Urothelium cell line (cell line): ENCODE measurements at regions not wholly inside any gene's neighbourhood (a gene's known extent, or its start where the extent isn't known, plus 50 kb on each side); places are given as distances from the start of the nearest gene placed in this dataset.
"Not testable (repeated sequence)": the region's sequence is repeated elsewhere in the genome, so short reads cannot be mapped to it uniquely, and the experiment has no call there.

Experiments used
- DNase-seq: peaks from one replicate; pipeline ENCODE4 v3.0.0; 2011; ENCODE audit warnings: low spot score, mixed read lengths
- FAIRE-seq: peaks from 2 replicates; lab custom pipeline; 2011; peaks lifted over from hg19 to GRCh38; lab: Jason Lieb, UNC

- FAIRE-seq, result no peak
- no peak for DNase-seq
Observed at GRCh38 chr11:15825976-15826650, 530.2 kb downstream of the SOX6 start.

DNA sequence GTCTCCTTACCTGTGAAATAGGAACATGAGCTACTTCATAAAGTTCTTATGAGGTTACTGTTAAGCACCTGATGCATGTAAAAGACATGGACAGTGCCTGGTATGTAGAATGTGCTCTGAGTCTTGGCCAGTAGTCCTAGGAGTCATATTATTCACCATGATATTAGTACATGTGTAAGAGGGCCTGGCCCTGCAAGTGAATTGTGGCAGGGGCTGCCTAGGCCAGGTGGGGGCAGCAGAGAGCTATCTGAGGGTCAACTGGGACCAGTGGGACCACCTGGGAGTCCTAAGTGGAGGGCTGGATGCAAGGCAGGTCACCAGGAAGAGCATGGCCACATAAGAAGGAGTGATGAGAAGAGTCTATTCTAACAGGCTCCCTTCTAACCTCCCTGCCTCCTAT, 529.5 kb downstream of the SOX6 start:
- DNase-seq, result peak; percentile 59
- FAIRE-seq, result no peak

DNA sequence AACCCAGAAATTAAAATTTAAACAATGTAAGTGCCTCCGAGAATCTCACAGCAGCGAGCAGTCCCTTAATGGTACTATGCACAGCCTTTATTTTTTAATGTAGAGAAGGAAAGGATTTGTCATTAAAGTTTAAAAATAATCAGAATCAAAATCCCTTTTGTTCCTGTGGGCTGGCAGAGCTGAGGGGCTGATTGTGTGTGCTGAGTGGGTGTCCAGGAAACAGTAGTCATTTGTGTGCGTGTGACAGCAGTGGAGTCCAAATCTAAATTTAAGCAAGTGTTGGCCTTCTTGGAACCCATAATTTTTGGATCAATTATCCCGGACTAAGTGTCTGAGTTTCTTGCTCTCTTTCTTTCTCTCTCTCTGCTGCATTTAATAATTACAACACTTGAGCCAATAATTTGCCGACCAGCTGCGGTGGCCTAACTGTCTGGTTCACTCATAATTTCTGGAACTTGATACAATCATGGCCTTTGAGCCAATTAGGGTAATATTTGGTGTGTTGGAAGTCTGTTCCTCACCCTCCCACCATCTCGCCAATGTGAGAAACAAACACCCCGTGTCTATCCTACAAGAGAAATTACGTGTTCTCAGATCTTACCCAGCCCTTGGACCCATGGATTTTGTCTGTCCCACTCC, 528.0 kb downstream of the SOX6 start:
- FAIRE-seq (no peak), DNase-seq (no peak)

DNA sequence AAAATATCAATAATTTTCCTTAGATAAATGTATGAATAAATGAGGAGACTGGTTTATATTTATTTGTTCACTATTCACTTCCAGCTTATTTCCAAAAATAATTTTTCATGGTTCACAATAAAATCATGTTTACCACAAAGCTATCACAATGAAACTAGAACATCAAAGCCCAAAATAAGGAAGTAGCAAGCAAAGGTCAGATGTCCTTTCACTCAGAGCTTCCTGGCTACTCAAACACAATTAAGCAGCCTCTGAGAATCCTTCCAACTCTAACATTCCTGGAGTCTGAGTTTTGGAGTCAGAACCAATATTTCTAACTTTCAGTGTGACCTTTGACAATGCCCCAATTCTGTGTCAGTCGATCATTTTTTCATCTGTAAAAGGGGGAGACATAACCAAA, 527.0 kb downstream of the SOX6 start:
- no peak for FAIRE-seq

DNA sequence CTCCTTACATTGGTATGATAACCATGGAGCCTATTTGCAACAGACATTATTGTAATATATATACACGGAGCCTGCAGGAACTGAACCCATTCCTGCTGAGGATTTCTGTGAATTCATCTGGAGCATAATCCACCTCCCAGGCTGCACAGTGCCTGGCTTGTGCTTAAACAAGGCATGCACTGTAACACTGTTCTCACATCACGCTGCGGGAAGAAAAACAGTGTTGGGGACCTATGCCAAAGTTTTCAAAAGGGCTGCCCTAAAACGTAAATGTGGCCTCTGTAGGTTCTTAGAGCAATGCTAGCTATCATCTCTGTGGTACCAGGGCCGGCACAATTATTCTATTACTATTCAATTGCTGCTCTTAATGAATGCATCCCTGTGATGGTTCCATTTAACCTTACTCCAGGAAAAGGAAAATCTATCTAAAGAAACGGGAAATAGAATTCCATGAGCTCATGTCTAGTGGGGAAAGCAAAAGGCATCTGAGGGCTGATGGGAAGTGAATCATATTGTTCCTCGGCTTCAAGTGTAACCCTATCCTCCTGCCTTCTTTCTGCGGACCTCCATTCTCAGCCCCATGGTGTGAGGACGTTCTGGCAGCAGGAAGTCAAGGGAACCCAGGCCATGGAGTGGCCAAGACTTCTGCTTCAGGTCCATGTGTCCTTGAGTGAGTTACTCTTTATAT, 525.5 kb downstream of the SOX6 start:
- DNase-seq, result no peak
- no peak for FAIRE-seq

More for the DNA sequence above, 527.0 kb downstream of the SOX6 start:
- DNase-seq, result no peak

GRCh38 chr11:15835788-15836411, 520.4 kb downstream of the SOX6 start:
- no peak for DNase-seq
- FAIRE-seq, result no peak

DNA sequence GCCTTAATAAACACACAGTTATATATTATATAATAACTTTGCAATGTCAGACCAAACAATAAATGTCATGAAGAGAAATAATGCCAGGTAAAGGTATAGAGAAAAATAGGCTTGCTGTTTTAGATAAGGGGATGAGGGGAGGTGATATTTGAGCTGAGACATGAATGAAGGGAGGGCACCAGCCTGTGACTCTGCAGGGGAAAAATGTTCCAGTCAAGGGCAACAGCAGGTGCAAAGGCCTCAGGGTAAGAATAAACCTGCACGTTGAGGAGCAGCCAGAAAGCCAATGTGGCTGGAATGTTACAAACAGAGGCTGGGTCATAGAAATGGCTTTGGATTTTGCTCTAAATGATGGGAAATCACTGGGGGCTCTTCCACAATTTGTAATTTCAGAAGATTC, 519.6 kb downstream of the SOX6 start:
- FAIRE-seq, result no peak
- no peak for DNase-seq

DNA sequence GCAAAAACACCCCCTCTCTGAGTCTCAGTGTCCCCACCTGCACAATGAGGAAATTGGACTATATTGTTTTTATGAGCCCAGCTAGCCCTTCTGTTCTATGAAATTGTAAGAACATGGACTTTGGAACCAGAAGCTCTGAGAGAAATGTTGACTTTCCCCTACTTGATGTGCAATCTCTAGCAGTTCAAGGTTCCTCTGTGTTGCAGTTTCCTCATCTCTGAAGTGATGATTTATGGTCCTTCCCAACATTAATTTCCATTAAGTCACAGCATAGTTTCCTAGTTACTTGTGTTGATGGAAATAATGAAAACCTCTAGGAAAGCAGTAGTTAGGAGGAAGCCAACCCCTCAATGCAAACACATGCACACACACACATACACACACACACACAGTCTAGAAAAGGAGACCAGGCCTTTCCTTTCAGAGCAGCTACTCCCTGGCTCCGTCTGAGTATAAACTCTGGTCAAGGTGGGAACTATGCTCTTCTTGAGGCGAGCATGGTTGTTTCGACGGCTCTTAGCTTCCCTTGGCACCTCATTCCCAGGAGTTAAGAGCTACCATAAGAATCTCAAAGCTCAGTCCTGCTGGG, 518.4 kb downstream of the SOX6 start:
- FAIRE-seq, result no peak

GRCh38 chr11:15839061-15839460, 517.3 kb downstream of the SOX6 start:
- FAIRE-seq (no peak), DNase-seq (no peak)

More for the DNA sequence above, 518.4 kb downstream of the SOX6 start:
- no peak for DNase-seq

DNA sequence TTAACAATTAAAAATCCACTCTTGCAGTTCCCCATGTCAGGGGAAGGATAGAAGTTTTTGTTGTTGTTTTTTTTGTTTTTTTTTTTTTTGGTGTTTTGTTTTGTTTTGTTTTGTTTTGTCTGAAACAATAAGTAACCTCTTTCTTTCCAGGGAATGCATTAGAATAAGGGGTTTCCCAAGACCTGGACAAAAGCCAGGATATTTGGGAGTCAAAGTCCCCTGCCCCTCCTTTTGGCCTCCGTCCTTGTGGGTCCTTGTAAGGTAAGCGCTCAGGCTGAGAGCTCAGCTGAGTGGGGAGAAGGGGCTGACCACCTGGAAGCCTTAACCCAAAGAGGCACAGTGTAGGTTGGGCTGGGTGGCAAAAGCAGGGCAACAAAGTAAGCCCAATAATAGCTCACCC, 515.4 kb downstream of the SOX6 start:
- no peak for FAIRE-seq
- no peak for DNase-seq

- DNase-seq (peak; percentile 22), FAIRE-seq (no peak)
Observed at GRCh38 chr11:15841931-15842740, 514.2 kb downstream of the SOX6 start.

DNA sequence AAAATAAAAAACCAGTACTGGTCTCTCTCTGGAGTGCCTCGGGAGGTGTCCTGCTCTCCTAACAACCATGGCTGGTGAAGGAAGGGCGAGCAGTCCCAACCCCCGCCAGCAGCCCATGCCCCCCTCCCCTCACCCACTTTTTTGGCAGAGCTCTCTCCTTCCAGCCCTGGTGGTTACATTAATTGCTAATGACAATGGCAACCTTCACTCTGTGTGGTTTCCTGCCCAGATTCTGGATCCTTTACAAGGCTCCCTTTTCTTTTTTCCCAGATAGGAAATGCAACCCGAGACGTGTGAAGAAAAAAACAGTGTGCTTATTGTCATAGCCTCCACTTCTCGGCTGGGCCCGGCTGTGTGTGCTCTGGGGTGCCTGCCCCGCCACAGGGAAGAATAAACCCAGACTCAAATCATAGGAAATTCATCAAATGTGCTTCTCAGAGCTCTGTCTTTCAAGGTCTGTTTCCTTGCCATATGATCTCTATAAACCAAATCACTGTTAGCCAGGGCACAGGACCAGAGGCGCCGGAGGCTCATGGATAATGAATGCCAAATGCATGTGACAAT, 513.0 kb downstream of the SOX6 start:
- no peak for FAIRE-seq
- peak; percentile 61 for DNase-seq

DNA sequence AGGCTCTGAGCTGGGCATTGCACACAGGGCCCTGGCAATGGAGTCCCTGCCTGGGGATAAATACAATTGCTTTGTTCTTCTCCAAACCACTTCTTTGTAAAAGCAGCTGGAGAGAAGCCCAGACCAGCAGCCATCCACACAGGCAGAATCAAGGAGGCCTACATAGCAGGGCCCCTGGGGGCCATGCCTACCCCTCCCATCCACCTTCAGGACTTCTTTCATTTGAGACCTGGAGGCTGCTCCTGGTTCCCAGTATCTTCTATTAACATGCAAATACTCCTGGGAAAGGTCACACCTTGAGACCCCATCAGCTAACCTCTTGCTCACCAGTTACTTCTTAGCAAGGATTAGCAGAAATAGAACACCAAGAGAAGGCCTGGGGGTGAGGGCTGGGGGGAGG, 511.1 kb downstream of the SOX6 start:
- FAIRE-seq, result no peak

DNA sequence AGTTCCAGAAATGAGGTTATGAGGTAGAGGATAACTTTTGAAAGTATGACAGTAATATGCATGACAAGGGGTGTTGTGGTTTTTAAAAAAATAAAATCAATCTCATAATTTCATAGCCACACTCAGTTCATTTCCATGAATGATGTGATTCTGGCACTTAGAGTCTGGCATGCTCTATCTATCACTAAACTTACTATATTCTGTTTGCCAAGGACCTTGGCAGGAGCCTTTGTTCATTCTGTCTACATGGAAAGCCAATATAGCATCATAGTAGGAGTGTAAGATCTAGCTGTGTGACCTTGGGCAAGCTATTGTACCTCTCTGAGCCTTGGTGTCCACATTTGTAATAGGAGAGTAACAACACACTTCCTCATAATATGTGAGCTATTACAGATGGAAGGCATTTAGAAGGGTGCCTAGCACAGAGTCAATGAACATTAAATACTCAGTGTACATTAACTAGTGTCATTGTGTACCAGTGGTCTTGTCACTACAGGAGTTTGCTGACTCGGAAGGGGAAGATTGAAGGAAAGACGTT, 507.6 kb downstream of the SOX6 start:
- DNase-seq (no peak), FAIRE-seq (peak; percentile 62)

More for the DNA sequence above, 511.1 kb downstream of the SOX6 start:
- DNase-seq, result no peak

DNA sequence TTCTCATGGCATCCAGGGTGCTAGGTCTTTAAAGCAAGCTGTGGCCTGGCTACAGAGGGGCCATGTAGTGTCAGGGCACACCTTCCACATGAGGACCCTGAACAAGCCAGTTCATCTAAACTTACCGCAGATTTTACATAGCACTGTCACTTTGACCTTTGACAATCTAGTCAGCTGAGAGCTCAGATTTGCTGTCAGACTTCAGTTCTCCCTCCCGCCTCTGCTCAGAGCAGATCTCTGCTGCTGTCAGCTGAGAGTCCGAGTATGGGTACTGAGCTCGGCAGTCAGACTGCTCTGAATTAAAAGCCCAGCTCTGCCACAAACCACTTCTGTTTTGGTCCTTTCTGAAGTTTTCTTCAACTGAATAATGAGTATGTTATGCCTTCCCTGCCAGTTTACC, 507.1 kb downstream of the SOX6 start:
- DNase-seq (no peak), FAIRE-seq (no peak)

DNA sequence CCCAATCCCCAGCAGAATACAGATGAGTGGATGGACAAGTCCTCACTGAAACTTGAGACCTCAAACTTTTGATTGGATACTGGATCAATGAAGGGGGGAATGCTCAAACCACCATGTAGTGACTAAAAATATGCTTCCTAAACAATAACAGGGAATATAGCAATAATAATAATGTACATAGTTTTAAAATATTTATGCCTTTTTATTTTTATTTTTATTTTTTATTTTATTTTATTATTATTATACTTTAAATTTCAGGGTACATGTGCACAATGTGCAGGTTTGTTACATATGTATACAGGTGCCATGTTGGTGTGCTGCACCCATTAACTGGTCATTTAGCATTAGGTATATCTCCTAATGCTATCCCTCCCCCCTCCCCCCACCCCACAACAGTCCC, 506.0 kb downstream of the SOX6 start:
- FAIRE-seq, DNase-seq: not testable (repeated sequence)

DNA sequence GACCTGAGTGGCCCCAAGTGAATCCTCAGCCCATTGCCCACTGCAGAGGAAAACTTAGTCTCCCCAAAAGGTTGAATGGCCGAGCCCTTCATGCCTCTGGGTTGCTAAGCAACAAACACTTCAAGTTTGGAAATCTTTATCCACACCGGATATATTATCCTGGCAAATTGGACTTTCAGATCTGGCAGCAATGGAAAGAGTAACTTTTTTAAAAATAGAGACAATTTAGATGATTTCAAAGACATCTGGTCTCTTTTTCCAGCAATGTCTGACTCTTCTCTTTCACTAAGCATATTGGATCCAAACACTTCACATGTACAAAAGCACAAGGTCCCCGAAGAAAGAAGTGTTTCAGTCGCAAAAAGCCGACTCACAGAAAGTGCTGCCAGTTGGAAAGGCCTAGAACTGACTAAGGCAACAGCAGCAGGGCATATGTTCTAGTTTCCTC, 505.3 kb downstream of the SOX6 start:
- FAIRE-seq (no peak), DNase-seq (no peak)

DNA sequence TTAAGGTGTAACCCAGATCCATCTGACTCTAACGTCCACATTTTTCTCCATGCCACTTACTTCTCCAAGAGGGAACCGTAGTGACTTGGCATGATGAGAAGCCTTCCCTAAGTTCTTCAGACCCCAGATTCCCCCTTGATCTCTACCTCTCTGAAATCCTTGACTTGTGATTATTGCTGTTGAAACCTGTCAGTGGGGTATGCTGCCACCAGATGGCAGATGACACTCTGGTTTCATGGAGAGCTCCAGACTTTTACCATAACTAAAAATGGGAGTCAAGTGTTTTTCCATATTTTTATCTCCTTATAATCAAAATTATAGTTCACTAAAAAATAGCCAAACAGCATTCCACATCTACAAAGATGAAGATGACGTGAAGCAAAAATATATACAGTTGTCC, 504.2 kb downstream of the SOX6 start:
- DNase-seq (no peak), FAIRE-seq (no peak)

DNA sequence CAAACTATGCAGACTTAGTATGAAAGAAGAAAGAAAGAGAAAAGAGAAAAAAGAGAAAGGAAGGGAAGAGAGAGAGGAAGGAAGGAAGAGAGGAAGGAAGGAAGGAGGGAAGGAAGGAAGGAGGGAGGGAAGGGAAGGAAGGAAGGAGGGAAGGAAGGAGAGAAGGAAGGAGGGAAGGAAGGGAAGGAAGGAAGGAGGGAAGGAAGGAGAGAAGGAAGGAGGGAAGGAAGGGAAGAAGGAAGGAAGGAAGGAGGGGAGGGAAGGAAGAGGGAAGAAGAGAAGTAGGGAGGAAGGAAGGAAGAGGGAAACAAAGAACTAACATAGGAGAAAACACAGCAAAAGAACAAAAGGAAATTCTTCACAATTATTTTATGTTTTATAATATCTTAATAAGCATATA, 502.1 kb downstream of the SOX6 start:
- DNase-seq (no peak), FAIRE-seq (peak; percentile 59)

- DNase-seq (no peak), FAIRE-seq (no peak)
Observed at GRCh38 chr11:15858881-15859280, 497.5 kb downstream of the SOX6 start.
